ENCODE measurements at regions not wholly inside any gene's neighbourhood (a gene's known extent, or its start where the extent isn't known, plus 50 kb on each side); places are given as distances from the start of the nearest gene placed in this dataset.
"Not testable (repeated sequence)": the region's sequence is repeated elsewhere in the genome, so short reads cannot be mapped to it uniquely, and the experiment has no call there.

- no peak for DNase-seq (ENCODE audit: low read depth in 3 of 3)
Measured at GRCh38 chr13:61358599-61358998, 57.0 kb downstream of the PCDH20 start.

GRCh38 chr13:61350341-61350740 is 65.3 kb downstream of the PCDH20 start:
- DNase-seq (ENCODE audit: low read depth in 3 of 3), result no peak

DNA sequence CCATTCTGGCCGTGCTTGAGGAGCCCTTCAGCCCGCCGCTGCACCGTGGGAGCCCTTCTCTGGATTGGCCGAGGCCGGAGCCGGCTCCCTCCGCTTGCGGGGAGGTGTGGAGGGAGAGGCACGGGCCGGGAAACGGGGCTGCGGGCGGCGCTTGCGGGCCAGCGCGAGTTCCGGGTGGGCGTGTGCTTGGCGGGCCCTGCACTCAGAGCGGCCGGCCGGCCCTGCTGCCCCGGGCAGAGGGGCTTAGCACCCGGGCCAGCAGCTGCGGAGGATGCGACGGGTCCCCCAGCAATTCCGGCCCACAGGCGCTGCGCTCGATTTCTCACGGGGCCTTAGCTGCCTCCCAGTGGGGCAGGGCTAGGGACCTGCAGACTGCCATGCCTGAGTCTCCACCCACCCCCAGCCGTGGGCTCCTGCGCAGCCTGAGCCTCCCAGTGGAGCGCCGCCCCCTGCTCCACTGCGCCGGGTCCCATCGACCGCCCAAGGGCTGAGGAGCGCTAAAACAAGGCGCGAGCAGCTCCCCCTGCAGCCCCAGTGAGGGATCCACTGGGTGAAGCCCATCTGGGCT is 76.5 kb downstream of the PCDH20 start:
- DNase-seq (ENCODE audit: low read depth in 3 of 3), result no peak

- no peak for DNase-seq (ENCODE audit: low read depth in 3 of 3)
Measured at GRCh38 chr13:61316647-61317046, 99.0 kb downstream of the PCDH20 start.

DNA sequence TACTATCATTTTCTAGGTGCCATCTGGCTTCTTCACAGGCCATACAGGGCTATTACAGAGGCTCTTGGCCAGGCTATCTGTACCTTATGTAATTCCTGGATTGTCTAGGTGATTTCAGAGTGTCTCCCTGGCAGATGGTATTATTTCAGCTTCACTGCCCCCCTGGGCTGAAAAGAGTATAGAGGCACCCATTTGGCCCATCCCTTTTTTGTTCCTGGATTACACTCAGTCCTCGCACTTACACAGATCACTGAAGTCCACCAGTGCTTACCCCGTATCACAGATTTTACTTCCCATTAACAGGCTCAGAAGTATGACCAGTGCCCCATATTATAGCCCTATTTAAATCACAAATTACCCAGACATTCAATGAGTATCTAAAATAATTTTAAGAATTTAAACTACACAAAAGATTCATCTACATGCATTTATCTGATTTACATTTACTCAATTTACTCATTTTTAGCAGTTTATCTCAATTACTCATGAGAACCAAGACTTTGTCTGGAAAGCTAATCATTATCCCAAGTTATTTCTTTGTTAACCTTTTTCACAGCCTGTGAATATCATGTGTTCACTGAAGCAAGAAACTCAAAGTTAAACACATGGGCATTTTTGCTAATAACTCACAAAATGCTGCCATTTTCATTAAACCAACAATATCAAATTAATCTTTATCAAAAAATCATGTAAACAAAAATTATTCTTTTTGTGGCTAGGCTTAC is 121.0 kb downstream of the PCDH20 start:
- no peak for DNase-seq (ENCODE audit: low read depth in 3 of 3)

DNA sequence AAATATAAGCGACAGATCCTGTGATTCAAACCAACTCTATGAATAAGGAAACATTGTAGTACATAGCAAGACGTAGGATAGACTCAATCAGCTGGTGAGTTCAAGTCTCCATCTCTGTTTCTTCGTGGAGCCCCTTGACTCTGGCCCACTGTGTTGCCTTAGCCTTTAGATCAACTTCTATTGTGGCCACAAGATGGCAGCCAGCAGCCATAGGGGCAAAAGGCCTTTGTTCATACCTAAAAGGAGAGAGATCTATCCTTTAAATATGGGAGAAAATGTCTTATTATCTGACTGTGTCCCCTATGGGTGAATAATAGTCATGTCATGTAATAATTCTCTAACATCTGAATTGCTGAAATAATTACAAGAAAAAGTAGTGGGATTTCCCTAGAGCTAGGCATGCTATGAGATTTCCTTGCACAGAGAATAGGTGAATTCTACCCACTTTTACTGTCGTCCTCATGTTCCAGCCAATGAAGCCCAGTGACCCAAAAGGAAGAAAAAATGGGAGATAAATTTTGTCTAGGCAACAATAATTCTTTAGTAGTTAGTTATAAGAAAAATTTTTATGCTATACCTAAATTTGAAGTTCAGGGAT is 129.4 kb downstream of the PCDH20 start:
- DNase-seq (ENCODE audit: low read depth in 3 of 3), result no peak

DNA sequence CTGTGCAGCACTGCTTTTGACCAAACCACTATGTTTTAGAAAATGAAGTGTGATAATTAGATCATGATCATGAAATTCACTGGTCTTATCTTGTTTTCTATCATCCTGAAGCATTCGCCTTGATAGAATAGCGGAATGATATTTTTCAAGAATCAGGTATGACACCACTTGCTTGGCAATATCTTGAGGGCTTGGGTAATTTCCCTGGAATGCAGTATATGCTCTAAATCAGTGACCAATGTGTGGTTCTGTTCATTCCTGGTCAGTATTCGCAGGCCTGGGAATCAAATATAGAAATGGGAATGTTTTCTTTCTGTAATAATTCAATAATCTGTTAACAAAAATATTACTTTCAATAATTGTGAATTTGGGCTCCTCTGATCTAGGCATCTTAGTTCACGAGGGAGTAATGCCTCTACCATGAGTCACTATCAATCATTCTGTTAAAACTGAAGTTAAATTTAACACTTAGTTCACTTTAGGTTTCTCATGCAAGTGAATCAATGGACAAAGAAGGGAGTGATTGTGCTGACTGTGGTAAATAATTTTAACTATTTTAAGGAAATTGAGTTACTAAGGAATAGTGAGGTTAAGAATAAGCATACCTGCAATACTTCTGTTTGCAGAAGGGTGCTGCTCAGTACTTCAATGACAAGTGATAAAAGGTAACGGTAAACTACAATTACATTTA is 137.9 kb downstream of the PCDH20 start:
- no peak for DNase-seq (ENCODE audit: low read depth in 3 of 3)

DNA sequence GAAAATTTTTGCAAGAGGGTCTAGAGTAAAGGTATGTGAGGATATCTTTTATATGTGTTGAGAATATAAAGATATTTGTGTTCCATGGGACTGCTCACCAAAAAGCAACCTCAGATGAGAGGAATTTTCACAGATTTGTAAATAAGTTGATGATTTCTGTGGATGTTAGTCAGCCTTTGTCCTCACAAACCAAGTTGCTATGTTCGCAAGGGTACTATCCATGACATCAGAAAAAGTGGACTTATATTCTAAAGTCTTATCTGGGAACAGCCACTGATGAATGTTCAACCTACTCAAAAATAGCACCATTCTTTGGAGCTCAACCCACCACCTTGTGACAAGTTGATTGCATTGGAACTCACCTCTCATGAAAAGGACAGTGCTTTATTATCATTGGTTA is 138.6 kb downstream of the PCDH20 start:
- DNase-seq (ENCODE audit: low read depth in 3 of 3), result no peak

DNA sequence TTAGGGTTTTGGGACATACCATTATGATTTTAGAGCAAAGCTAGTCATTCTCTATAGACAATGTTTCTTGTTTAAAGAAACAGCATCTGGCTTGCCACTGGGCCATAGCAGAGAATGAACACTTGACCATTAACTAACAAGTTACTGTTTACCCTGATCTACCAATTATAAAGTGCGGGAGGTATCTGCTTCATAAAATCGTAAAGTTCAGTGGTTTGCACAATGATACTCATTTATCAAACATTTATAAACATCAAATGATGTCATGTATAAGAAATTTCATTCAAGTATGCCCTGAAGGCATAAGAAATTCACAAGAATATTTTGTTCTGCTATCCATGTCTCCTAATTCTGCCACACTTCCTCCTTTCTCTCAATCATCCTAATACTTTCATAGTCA is 139.2 kb downstream of the PCDH20 start:
- no peak for DNase-seq (ENCODE audit: low read depth in 3 of 3)

DNA sequence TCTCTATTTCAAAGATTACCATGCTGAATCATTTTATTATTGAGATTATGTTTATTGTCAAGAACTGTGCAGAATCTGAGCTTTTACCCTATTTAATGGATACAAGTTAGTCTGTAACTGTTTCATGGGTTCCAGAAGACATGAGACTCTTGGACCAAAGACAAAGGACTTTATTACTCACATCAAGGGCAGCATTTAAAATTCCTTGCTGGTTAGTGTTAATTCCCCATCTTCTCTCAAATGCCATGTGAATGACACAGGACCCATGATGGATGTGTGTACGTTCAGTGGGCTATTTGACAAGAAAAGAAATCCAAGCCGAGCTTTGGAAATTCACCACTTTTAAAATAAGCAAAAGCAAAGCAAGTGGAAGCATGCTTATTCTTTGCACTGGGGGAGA is 139.9 kb downstream of the PCDH20 start:
- DNase-seq (ENCODE audit: low read depth in 3 of 3), result no peak

GRCh38 chr13:61275251-61275650 is 140.4 kb downstream of the PCDH20 start:
- no peak for DNase-seq (ENCODE audit: low read depth in 3 of 3)

GRCh38 chr13:61266896-61267295 is 148.8 kb downstream of the PCDH20 start:
- DNase-seq (ENCODE audit: low read depth in 3 of 3), result not testable (repeated sequence)

GRCh38 chr13:61261746-61262472 is 153.7 kb downstream of the PCDH20 start:
- no peak for DNase-seq (ENCODE audit: low read depth in 3 of 3)

DNA sequence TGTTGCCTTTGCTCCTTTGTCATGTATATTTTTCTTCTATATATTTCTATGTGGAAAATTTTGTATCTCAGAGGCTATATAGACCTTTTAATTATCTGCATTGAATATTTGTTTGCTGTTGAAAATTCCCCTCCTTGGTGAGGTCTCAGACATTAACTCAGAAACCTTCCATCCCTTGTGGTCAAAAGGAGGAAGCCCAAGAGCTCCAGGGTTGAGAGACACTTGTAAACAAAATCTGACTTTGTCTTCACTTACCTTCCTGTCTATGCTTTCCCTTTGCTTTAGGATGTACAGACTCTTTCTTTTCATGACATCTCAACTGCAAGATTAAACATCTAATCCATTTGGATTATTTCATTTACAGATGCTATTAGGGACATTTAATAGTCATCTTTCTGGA is 157.5 kb downstream of the PCDH20 start:
- no peak for DNase-seq (ENCODE audit: low read depth in 3 of 3)

DNA sequence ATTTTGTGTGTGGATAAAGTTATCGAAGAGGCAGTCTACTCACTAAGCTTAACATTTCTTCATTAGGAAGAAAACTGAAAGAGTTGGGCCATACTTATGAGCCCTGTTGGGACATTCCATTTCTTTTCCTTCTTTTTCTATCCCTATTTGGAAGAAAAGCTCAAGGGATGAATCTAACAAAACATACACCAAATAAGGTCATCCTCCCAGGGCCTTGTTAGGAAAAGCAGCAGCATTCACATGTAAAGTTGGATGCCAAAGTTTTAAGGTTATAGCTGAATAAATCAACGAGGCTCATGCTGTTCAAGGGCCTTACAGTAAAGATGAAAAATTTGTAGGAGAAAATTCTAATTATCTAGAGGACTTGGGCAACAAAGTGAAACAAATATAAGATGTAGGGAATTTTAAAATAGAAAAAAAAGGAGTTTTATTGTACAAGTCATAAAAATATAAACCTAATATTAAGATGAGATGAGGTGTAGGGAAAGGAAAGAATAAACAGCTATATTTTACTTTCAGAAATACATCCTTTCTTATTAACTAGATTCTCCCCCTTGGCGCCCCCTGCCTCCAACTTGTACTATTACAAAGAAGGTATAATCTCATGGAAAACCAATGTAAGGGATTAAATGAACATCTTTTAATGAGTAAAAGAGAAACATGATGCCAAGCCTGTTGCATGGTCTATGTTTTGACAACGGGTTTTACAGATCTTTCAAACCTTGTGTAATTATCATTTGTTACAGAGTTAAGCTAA is 160.4 kb downstream of the PCDH20 start:
- no peak for DNase-seq (ENCODE audit: low read depth in 3 of 3)

- no peak for DNase-seq (ENCODE audit: low read depth in 3 of 3)
Measured at GRCh38 chr13:61253105-61253877, 162.4 kb downstream of the PCDH20 start.

DNA sequence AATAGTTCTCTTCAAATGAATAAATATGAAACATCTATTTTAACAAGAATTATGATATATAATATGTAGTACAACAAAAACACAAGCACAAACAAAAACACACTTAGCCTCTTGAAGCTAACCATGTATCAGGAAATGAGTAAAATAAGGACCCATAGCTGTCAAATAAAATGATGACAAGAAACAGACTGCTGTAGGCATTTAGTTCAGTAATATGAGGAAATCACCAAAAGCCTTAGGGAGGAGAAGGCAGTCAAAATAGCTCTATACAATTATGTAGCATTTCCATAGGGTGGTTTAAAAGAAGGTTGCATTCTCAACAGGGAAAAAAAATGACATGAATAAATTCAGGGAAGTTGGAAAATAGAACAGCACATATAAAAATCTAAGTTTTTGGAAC is 163.4 kb downstream of the PCDH20 start:
- no peak for DNase-seq (ENCODE audit: low read depth in 3 of 3)

GRCh38 chr13:61247149-61247936 is 168.3 kb downstream of the PCDH20 start:
- no peak for DNase-seq (ENCODE audit: low read depth in 3 of 3)

DNA sequence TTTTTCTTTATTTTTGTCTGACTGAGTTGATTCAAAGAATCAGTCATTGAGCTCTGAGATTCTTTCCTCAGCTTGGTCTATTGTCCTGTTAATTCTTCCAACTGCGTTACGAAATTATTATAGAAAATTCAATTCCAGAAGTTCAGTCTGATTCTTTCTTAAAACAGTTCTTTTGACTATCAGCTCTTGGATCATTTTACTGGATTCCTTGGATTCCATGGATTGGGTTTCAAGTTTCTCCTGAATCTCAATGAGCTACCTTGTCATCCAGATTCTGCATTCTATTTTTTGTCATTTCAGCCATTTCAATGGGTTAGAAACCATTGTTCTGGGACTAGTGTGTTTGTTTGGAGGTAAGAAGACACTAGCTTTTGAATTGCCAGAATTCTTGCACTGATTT is 169.3 kb downstream of the PCDH20 start:
- no peak for DNase-seq (ENCODE audit: low read depth in 3 of 3)

- DNase-seq (ENCODE audit: low read depth in 3 of 3), result no peak
Measured at GRCh38 chr13:61215601-61216000, 200.0 kb downstream of the PCDH20 start.
